Pancreas (tissue), 10 donors: ENCODE measurements at regions not wholly inside any gene's neighbourhood (a gene's known extent, or its start where the extent isn't known, plus 50 kb on each side); places are given as distances from the start of the nearest gene placed in this dataset.

Experiments used
- ATAC-seq, 4 donors: fragments of 200-7000 bp; cut with Tn5 transposase; one replicate each; pipeline versions ENCODE4 v1.8.0 to v1.9.1; 2020; ENCODE audit warnings: mild to moderate bottlenecking in 4 of 4, moderate library complexity in 4 of 4
- DNase-seq, 6 donors: peaks; one replicate each; pipeline ENCODE4 v3.0.0-alpha.2; 2020
- FAIRE-seq: peaks from 2 replicates; lab custom pipeline; 2012; peaks lifted over from hg19 to GRCh38; lab: Jason Lieb, UNC
- H3K27ac ChIP-seq, 4 donors: fragments of 200-600 bp; sonication (generic); 1 replicate in 3 of 4; 2 replicates in 1 of 4; pipeline versions ENCODE4 v1.5.0 to v1.8.0; 2020
- H3K27me3 ChIP-seq, 4 donors: fragments of 200-600 bp; one replicate each; pipeline ENCODE4 v1.8.0; 2021
- H3K36me3 ChIP-seq, 3 donors: fragments of 200-600 bp; sonication (generic) in 1 of 3; one replicate each; pipeline versions ENCODE4 v1.5.0 to v1.8.0; 2020 to 2021
- H3K4me1 ChIP-seq, 3 donors: fragments of 200-600 bp; one replicate each; pipeline ENCODE4 v1.8.0; 2021
- H3K4me3 ChIP-seq, 4 donors: fragments of 200-600 bp; sonication (generic) in 2 of 4; one replicate each; pipeline versions ENCODE4 v1.5.0 to v1.8.0; 2020 to 2021
- H3K9me3 ChIP-seq, 4 donors: fragments of 200-600 bp; one replicate each; pipeline ENCODE4 v1.8.0; 2021
- CTCF ChIP-seq, 4 donors: fragments of 200-600 bp; sonication (generic) in 3 of 4; IDR thresholded peaks; one replicate each; pipeline versions ENCODE4 v1.5.0 to v1.8.0; 2021; ENCODE audit warnings: antibody characterized with exemption in 4 of 4
- WGBS, 2 donors: extraction: QIAGEN DNeasy Blood & Tissue Kit; methylation state at CpG; one replicate each; pipeline ENCODE4 v1.1.7; 2013; 5-methylcytosine and 5-hydroxymethylcytosine counted together
- intact Hi-C, 3 donors: fragments of 100-400 bp; cut with DNase I; formaldehyde crosslinking; loops; one replicate each; pipeline versions ENCODE4 v1.11.1 to v1.14.2; 2022
- donor health status: healthy with polysubstance abuse.
- donor health status: DM: no; HTN: no; CAD: no; lungs with moderate emphysema.
- donor health status: DM: no; HTN: no; CAD: no.
- donor health status: control.
- donor health status: control.
- donor health status: Bipolar disorder and iron deficiency.
- donor health status: DM: yes; HTN: yes; CAD: no.
- donor health status: DM: no; HTN: no; CAD: no.
- donor health status: DM: no; HTN: no; CAD: no.
- donor health status: DM: yes; HTN: yes; CAD: no.

- H3K27ac ChIP-seq, result no peak overlapping the region
- peaks cover 0 to 4% (median 1%) of the 10 kb centered on the region in 3 donors for H3K4me1 ChIP-seq
- H3K9me3 ChIP-seq, result no peaks in the 10 kb centered on the region
- ATAC-seq (no peak), FAIRE-seq (no peak), DNase-seq (no peak)
- intact Hi-C loops, result no loop called here
- no peak for TF ChIP-seq CTCF (IDR thresholded peaks at IDR 0.05)
- no peak overlapping the region for H3K4me3 ChIP-seq
- WGBS, 2 donors, result 82 to 87% methylated on average over 6 of the region's 6 CpGs
- H3K36me3 ChIP-seq, result no peaks in the 10 kb centered on the region
- no peaks in the 10 kb centered on the region for H3K27me3 ChIP-seq
Measured at GRCh38 chr2:67304300-67304890, 92.7 kb upstream of the ETAA1 start.

GRCh38 chr2:67309281-67309680 is 87.9 kb upstream of the ETAA1 start:
- no peak overlapping the region for H3K27ac ChIP-seq
- no peak for TF ChIP-seq CTCF (IDR thresholded peaks at IDR 0.05)
- intact Hi-C loops, result no loop called here
- DNase-seq, result peak in 1 of 6 donors; percentile 17
- H3K4me1 ChIP-seq, result peaks cover 20 to 27% (median 22%) of the 10 kb centered on the region in 3 donors
- ATAC-seq, result peak; percentile 95 to 97 (median 96)
- FAIRE-seq, result no peak
- H3K4me3 ChIP-seq, result no peak overlapping the region
- no peaks in the 10 kb centered on the region for H3K27me3 ChIP-seq
- H3K36me3 ChIP-seq, result no peaks in the 10 kb centered on the region
- WGBS, 2 donors, result 36 to 45% methylated on average over 1 of the region's 1 CpG
- no peaks in the 10 kb centered on the region for H3K9me3 ChIP-seq

GRCh38 chr2:67311536-67311935 is 85.6 kb upstream of the ETAA1 start:
- Histone ChIP-seq H3K27ac (no peak overlapping the region), H3K4me1 (peaks cover 20 to 27% (median 22%) of the 10 kb centered on the region in 3 donors), H3K27me3 (no peaks in the 10 kb centered on the region), H3K4me3 (no peak overlapping the region), H3K9me3 (no peaks in the 10 kb centered on the region), H3K36me3 (no peaks in the 10 kb centered on the region)
- DNase-seq, result no peak
- ATAC-seq, result peak in 3 of 4 donors; percentile 9 to 41 (median 33)
- TF ChIP-seq CTCF (IDR thresholded peaks at IDR 0.05), result no peak
- FAIRE-seq, result no peak
- intact Hi-C loops, result no loop called here
- WGBS, 2 donors, result 22 to 25% methylated on average over 2 of the region's 2 CpGs

GRCh38 chr2:67312871-67313270 is 84.3 kb upstream of the ETAA1 start:
- Histone ChIP-seq H3K9me3 (no peaks in the 10 kb centered on the region), H3K4me3 (no peak overlapping the region), H3K27ac (no peak overlapping the region), H3K4me1 (peaks cover 20 to 27% (median 22%) of the 10 kb centered on the region in 3 donors), H3K36me3 (no peaks in the 10 kb centered on the region), H3K27me3 (no peaks in the 10 kb centered on the region)
- no peak for DNase-seq
- no peak for FAIRE-seq
- no peak for ATAC-seq
- TF ChIP-seq CTCF (IDR thresholded peaks at IDR 0.05), result no peak
- intact Hi-C loops, result no loop called here
- 93 to 96% methylated on average over 1 of the region's 1 CpG for WGBS, 2 donors

GRCh38 chr2:67313536-67313935 is 83.6 kb upstream of the ETAA1 start:
- no peak overlapping the region for H3K27ac ChIP-seq
- intact Hi-C loops, result no loop called here
- H3K4me3 ChIP-seq, result no peak overlapping the region
- FAIRE-seq (no peak), ATAC-seq (no peak), DNase-seq (no peak)
- TF ChIP-seq CTCF (IDR thresholded peaks at IDR 0.05), result no peak
- peaks cover 20 to 27% (median 22%) of the 10 kb centered on the region in 3 donors for H3K4me1 ChIP-seq
- WGBS, 2 donors, result 82 to 91% methylated on average over 1 of the region's 1 CpG
- no peaks in the 10 kb centered on the region for H3K27me3 ChIP-seq
- no peaks in the 10 kb centered on the region for H3K36me3 ChIP-seq
- H3K9me3 ChIP-seq, result no peaks in the 10 kb centered on the region
